Suprapubic skin (tissue), 3 donors: ENCODE measurements at regions not wholly inside any gene's neighbourhood (a gene's known extent, or its start where the extent isn't known, plus 50 kb on each side); places are given as distances from the start of the nearest gene placed in this dataset.

Experiments
- CTCF ChIP-seq, 2 donors: fragments of 200-600 bp in 1 of 2; fragments of 450-650 bp in 1 of 2; sonication (generic) in 1 of 2; IDR thresholded peaks; one replicate each; pipeline ENCODE4 v1.5.1; 2016 to 2019; ENCODE audit warnings: antibody characterized with exemption in 2 of 2, mild to moderate bottlenecking in 1 of 2, moderate library complexity in 1 of 2
- POLR2A ChIP-seq, 2 donors: fragments of 450-650 bp; IDR thresholded peaks; one replicate each; pipeline ENCODE4 v1.6.1; 2017; ENCODE audit warnings: antibody characterized with exemption in 2 of 2, mild to moderate bottlenecking in 2 of 2, moderate library complexity in 2 of 2

- TF ChIP-seq POLR2A (IDR thresholded peaks at IDR 0.05) (no peak), CTCF (IDR thresholded peaks at IDR 0.05) (no peak)
These were observed 124.5 kb upstream of the ZCCHC13 start for GRCh38 chrX:74179499-74179898.
